MM.1S (cell line): ENCODE measurements at regions not wholly inside any gene's neighbourhood (a gene's known extent, or its start where the extent isn't known, plus 50 kb on each side); places are given as distances from the start of the nearest gene placed in this dataset.

Experiments used
- DNase-seq: peaks from one replicate; pipeline ENCODE4 v3.0.0-alpha.2; 2015
- H2AFZ ChIP-seq: fragments of 300-600 bp; sonication (generic); 2 replicates; pipeline ENCODE4 v1.6.0; 2016; ENCODE audit warnings: antibody characterized with exemption, low read length
- H3F3A ChIP-seq: fragments of 300-600 bp; sonication (generic); 2 replicates; pipeline ENCODE4 v1.6.1; 2016; ENCODE audit warnings: mild to moderate bottlenecking, antibody characterized with exemption, low read length, moderate library complexity, mixed read lengths; ENCODE audit not compliant: insufficient read depth
- H3K27ac ChIP-seq: fragments of 300-600 bp; sonication (generic); 2 replicates; pipeline ENCODE4 v1.5.1; 2016; ENCODE audit warnings: mild to moderate bottlenecking, low read length
- H3K27me3 ChIP-seq: fragments of 300-600 bp; sonication (generic); replicated peaks from 2 replicates; pipeline ENCODE4 v1.6.0; 2016; ENCODE audit warnings: low read length; ENCODE audit not compliant: insufficient read depth
- H3K36me3 ChIP-seq: fragments of 300-600 bp; sonication (generic); replicated peaks from 2 replicates; pipeline ENCODE4 v1.6.1; 2016; ENCODE audit warnings: mild to moderate bottlenecking, low read length, mixed read lengths; ENCODE audit not compliant: insufficient read depth
- H3K4me1 ChIP-seq: fragments of 300-600 bp; sonication (generic); 2 replicates; pipeline ENCODE4 v1.6.1; 2016; ENCODE audit warnings: low read length, mixed read lengths
- H3K4me2 ChIP-seq: fragments of 300-600 bp; sonication (generic); 2 replicates; pipeline ENCODE4 v1.6.0; 2016; ENCODE audit warnings: low read depth, low read length
- H3K4me3 ChIP-seq: fragments of 300-600 bp; sonication (generic); 2 replicates; pipeline ENCODE4 v1.5.1; 2016; ENCODE audit warnings: low read length, mixed read lengths
- H3K79me2 ChIP-seq: fragments of 300-600 bp; sonication (generic); 2 replicates; pipeline ENCODE4 v1.6.1; 2016; ENCODE audit warnings: mixed run types, low read length, mixed read lengths
- H3K9ac ChIP-seq: fragments of 300-600 bp; sonication (generic); 2 replicates; pipeline ENCODE4 v1.6.1; 2016; ENCODE audit warnings: low read length, mixed read lengths
- H3K9me2 ChIP-seq: fragments of 300-600 bp; sonication (generic); replicated peaks from 2 replicates; pipeline ENCODE4 v1.6.1; 2016; ENCODE audit warnings: mild to moderate bottlenecking, low read length, mixed read lengths; ENCODE audit not compliant: insufficient read depth
- H3K9me3 ChIP-seq: fragments of 300-600 bp; sonication (generic); replicated peaks from 2 replicates; pipeline ENCODE4 v1.6.1; 2016; ENCODE audit warnings: mild to moderate bottlenecking, low read length, mixed read lengths; ENCODE audit not compliant: insufficient read depth
- H4K20me1 ChIP-seq: fragments of 300-600 bp; sonication (generic); 2 replicates; pipeline ENCODE4 v1.6.1; 2016; ENCODE audit warnings: mild to moderate bottlenecking, low read length, moderate library complexity, mixed read lengths; ENCODE audit not compliant: insufficient read depth
- EZH2 ChIP-seq: fragments of 300-600 bp; sonication (generic); optimal IDR thresholded peaks from 2 replicates; pipeline ENCODE3; 2017; ENCODE audit warnings: low read depth, mild to moderate bottlenecking, antibody characterized with exemption, low read length, mixed read lengths
- EZH2phosphoT487 ChIP-seq: fragments of 300-600 bp; sonication (generic); IDR thresholded peaks from 2 replicates; pipeline ENCODE4 v1.6.1; 2018; ENCODE audit warnings: antibody characterized with exemption, low read length
- TF ChIP-seq, protein P1 (sequence below): fragments of 300-600 bp; sonication (generic); IDR thresholded peaks from 2 replicates; pipeline ENCODE4 v1.5.1; 2016; ENCODE audit warnings: antibody characterized with exemption, low read length, mixed read lengths

DNA sequence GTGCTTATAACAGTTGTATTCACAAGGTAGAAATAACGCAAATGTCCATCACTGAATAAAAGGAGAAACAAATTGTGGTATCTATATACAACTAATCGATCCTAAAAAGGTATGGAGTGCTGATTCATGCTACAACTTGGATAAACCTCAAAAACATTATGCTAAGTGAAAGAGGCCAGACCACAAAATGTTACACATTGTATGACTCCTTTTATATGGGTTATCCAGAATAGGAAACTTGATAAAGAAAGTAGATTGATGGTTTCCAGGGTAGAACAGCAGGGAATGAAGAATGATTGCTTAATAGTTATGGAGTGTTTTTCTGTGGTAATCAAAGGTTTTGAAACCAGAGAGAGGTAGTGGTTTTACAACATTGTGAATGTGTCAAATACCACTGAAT, 432.2 kb upstream of the TRIB2 start:
- H3K4me2 ChIP-seq = no peak overlapping the region
- H3K9ac ChIP-seq = no peak overlapping the region
- H3K9me3 ChIP-seq = no peaks in the 10 kb centered on the region
- H3K4me3 ChIP-seq = no peak overlapping the region
- H3K27ac ChIP-seq = no peak overlapping the region
- TF ChIP-seq, protein P1, sequence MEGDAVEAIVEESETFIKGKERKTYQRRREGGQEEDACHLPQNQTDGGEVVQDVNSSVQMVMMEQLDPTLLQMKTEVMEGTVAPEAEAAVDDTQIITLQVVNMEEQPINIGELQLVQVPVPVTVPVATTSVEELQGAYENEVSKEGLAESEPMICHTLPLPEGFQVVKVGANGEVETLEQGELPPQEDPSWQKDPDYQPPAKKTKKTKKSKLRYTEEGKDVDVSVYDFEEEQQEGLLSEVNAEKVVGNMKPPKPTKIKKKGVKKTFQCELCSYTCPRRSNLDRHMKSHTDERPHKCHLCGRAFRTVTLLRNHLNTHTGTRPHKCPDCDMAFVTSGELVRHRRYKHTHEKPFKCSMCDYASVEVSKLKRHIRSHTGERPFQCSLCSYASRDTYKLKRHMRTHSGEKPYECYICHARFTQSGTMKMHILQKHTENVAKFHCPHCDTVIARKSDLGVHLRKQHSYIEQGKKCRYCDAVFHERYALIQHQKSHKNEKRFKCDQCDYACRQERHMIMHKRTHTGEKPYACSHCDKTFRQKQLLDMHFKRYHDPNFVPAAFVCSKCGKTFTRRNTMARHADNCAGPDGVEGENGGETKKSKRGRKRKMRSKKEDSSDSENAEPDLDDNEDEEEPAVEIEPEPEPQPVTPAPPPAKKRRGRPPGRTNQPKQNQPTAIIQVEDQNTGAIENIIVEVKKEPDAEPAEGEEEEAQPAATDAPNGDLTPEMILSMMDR = no peak
- no peak for TF ChIP-seq EZH2
- TF ChIP-seq EZH2phosphoT487 = no peak
- peaks cover 18% of the 10 kb centered on the region for H3K4me1 ChIP-seq
- H3K27me3 ChIP-seq = no peaks in the 10 kb centered on the region
- DNase-seq = no peak
- H3F3A ChIP-seq = no peaks in the 10 kb centered on the region
- no peaks in the 10 kb centered on the region for H3K36me3 ChIP-seq
- H2AFZ ChIP-seq = no peak overlapping the region
- H4K20me1 ChIP-seq = no peaks in the 10 kb centered on the region
- no peaks in the 10 kb centered on the region for H3K79me2 ChIP-seq
- H3K9me2 ChIP-seq = no peaks in the 10 kb centered on the region

DNA sequence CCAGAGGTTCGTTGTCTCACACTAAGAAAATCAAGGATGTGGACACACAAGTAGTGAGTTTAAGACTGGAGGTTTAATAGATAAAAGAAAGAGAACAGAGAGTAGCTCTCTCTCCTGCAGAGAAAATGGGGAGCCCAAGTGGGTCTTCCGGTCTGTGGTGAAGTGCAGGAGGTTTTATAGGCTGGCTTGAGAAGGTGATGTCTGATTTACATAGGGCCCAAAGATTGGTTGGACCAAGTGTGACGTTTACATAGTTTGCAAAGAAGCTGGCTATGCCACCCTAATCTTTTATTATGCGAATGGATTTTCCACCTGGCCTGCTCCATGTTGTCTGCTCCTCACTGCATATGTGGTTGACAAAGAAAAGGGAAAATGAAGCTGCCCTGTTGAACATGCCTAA, 430.4 kb upstream of the TRIB2 start:
- Histone ChIP-seq H3K79me2 (no peaks in the 10 kb centered on the region), H3K9me2 (no peaks in the 10 kb centered on the region), H3F3A (no peaks in the 10 kb centered on the region), H3K27me3 (no peaks in the 10 kb centered on the region), H4K20me1 (no peaks in the 10 kb centered on the region), H3K4me2 (no peak overlapping the region), H3K4me1 (peaks cover 18% of the 10 kb centered on the region), H3K36me3 (no peaks in the 10 kb centered on the region), H3K9me3 (no peaks in the 10 kb centered on the region), H2AFZ (no peak overlapping the region), H3K9ac (no peak overlapping the region), H3K4me3 (no peak overlapping the region), H3K27ac (no peak overlapping the region)
- no peak for DNase-seq
- TF ChIP-seq, protein P1 = no peak
- TF ChIP-seq EZH2phosphoT487 (no peak), EZH2 (no peak)

DNA sequence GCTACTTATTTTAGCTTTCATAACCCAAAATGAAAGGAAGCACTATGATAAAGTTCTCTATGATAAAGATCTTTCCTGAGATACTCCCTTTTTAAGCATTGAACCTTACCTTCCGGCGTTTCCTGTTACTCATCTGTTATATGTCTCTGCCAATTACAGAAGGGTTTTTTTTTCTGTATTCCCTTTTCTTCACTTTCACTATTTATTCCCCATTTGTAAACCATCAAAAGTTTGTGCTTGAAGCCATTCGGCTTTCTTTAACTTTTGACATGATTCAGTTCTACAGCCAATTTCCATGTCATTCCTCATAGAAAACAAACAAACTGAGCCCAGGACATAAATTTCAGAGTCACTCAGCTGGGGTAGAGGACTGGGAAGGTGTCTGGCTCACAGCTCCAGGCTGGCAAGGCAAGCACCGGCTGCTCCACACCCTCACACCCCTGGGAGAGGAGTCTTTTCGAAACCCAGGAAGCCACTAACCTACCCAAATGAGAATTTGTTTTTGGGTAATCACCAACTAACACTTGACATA, 429.4 kb upstream of the TRIB2 start:
- Histone ChIP-seq H3K4me2 (no peak overlapping the region), H2AFZ (no peak overlapping the region), H3K79me2 (no peaks in the 10 kb centered on the region), H4K20me1 (no peaks in the 10 kb centered on the region), H3K36me3 (no peaks in the 10 kb centered on the region), H3K9ac (no peak overlapping the region), H3K4me1 (peaks cover 18% of the 10 kb centered on the region), H3K9me3 (no peaks in the 10 kb centered on the region), H3K4me3 (no peak overlapping the region), H3K9me2 (no peaks in the 10 kb centered on the region), H3K27me3 (no peaks in the 10 kb centered on the region), H3F3A (no peaks in the 10 kb centered on the region), H3K27ac (no peak overlapping the region)
- TF ChIP-seq EZH2phosphoT487 = no peak
- no peak for TF ChIP-seq EZH2
- TF ChIP-seq, protein P1 = no peak
- no peak for DNase-seq
